ENCODE measurements at regions not wholly inside any gene's neighbourhood (a gene's known extent, or its start where the extent isn't known, plus 50 kb on each side); places are given as distances from the start of the nearest gene placed in this dataset.

DNA sequence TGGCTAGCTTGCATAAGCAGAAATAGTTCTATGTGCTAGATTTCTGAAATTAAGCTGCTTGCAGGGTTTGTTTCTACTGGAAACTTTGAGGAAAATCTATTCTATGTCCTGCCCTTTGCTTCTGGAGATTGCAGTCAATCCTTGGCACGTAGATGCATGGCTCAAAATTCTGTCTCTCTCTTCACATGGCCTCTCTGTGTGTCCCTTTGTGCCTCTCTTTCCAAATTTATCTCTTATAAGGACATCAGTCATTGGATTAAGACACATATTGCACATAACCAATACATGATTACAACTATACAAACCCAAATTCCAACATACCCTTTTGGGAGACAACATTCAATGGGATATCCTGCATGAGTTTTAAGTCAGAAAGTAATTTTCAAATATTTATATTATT is 744.3 kb upstream of the CTNND2 start:
- no peak overlapping the region for H2AFZ ChIP-seq
- DNase-seq (ENCODE audit: low spot score) (no peak), ATAC-seq (no peak)
- no peak overlapping the region for H3K4me2 ChIP-seq
- H3K27me3 ChIP-seq (ENCODE audit: insufficient read depth), result no peaks in the 10 kb centered on the region
- Mint-ChIP-seq H3K4me1 (peaks cover 15% of the 10 kb centered on the region; the same call in 2 of the 3 replicates), H3K27ac (no peak overlapping the region), H3K4me3 (no peak overlapping the region), H3K36me3 (ENCODE audit: low read depth) (peaks cover 12% of the 10 kb centered on the region; the same call in 2 of the 3 replicates), H3K9me3 (peaks cover 3% of the 10 kb centered on the region; the same call in 1 of the 3 replicates), H3K27me3 (ENCODE audit: insufficient read depth, low read depth, poor library complexity) (peaks cover 1% of the 10 kb centered on the region)
- H3K9me2 ChIP-seq (ENCODE audit: insufficient read depth), result no peaks in the 10 kb centered on the region
- H3K27ac ChIP-seq (ENCODE audit: low read depth), result no peak overlapping the region
- H3K79me2 ChIP-seq (replicated peaks; ENCODE audit: insufficient read depth), result no peaks in the 10 kb centered on the region
- peaks cover 6% of the 10 kb centered on the region; the same call in 1 of the 2 replicates for H3K4me1 ChIP-seq (ENCODE audit: insufficient read depth)
- H3K36me3 ChIP-seq (ENCODE audit: insufficient read depth), result no peaks in the 10 kb centered on the region
- H4K20me1 ChIP-seq (replicated peaks; ENCODE audit: insufficient read depth), result no peaks in the 10 kb centered on the region
- no peak overlapping the region for H3K4me3 ChIP-seq
- H3F3A ChIP-seq (replicated peaks; ENCODE audit: low read depth), result no peaks in the 10 kb centered on the region
- TF ChIP-seq POLR2AphosphoS5 (IDR thresholded peaks at IDR 0.05; ENCODE audit: low read depth) (peak; percentile 14), ZNF331 (CRISPR knock-in tag; IDR thresholded peaks at IDR 0.05; ENCODE audit: low read depth) (no peak)

DNA sequence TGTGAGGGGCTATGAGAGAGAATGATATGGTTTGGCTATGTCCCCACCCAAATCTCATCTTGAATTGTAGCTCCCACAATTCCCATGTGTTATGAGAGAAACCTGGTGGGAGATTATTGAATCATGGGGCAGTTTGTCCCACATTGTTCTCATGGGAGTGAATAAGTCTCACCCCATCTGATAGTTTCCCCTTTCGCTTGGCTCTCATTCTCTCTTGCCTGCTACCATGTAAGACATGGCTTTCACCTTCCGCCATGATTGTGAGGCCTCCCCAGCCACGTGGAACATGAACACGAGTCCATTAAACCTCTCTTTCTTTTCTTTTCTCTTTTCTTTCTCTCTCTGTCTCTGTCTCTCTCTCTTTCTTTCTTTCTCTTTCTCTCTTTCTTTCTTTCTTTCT is 743.4 kb upstream of the CTNND2 start:
- H3K4me1 Mint-ChIP-seq, result peaks cover 17% of the 10 kb centered on the region; the same call in 2 of the 3 replicates
- no peaks in the 10 kb centered on the region for H3K36me3 ChIP-seq (ENCODE audit: insufficient read depth)
- no peaks in the 10 kb centered on the region for H3K9me2 ChIP-seq (ENCODE audit: insufficient read depth)
- H3K9me3 Mint-ChIP-seq, result peaks cover 3% of the 10 kb centered on the region; the same call in 1 of the 3 replicates
- ATAC-seq, result peak; percentile 44; the same call in 2 of the 3 replicates
- H3K27me3 ChIP-seq (ENCODE audit: insufficient read depth), result no peaks in the 10 kb centered on the region
- no peak overlapping the region for H3K4me3 ChIP-seq
- H3K27ac ChIP-seq (ENCODE audit: low read depth), result no peak overlapping the region
- H3K27me3 Mint-ChIP-seq (ENCODE audit: insufficient read depth, low read depth, poor library complexity), result peaks cover 1% of the 10 kb centered on the region
- H3F3A ChIP-seq (replicated peaks; ENCODE audit: low read depth), result no peaks in the 10 kb centered on the region
- peaks cover 7% of the 10 kb centered on the region; the same call in 1 of the 3 replicates for H3K36me3 Mint-ChIP-seq (ENCODE audit: low read depth)
- no peaks in the 10 kb centered on the region for H3K79me2 ChIP-seq (replicated peaks; ENCODE audit: insufficient read depth)
- no peaks in the 10 kb centered on the region for H4K20me1 ChIP-seq (replicated peaks; ENCODE audit: insufficient read depth)
- H3K4me1 ChIP-seq (ENCODE audit: insufficient read depth), result peaks cover 6% of the 10 kb centered on the region; the same call in 1 of the 2 replicates
- no peak overlapping the region for H3K27ac Mint-ChIP-seq
- peak; percentile 31 for DNase-seq (ENCODE audit: low spot score)
- H3K4me3 Mint-ChIP-seq, result no peak overlapping the region
- TF ChIP-seq ZNF114 (CRISPR knock-in tag; IDR thresholded peaks at IDR 0.05), result no peak
- TF ChIP-seq POLR2AphosphoS5 (IDR thresholded peaks at IDR 0.05; ENCODE audit: low read depth), result 0 out of 2 replicates have a peak, but pooled peaks have one; percentile 30
- H2AFZ ChIP-seq, result no peak overlapping the region
- no peak overlapping the region for H3K4me2 ChIP-seq

- H3K4me1 Mint-ChIP-seq, result peaks cover 19% of the 10 kb centered on the region; the same call in 2 of the 3 replicates
- H3K4me2 ChIP-seq, result no peak overlapping the region
- no peaks in the 10 kb centered on the region for H3K36me3 ChIP-seq (ENCODE audit: insufficient read depth)
- no peaks in the 10 kb centered on the region for H3F3A ChIP-seq (replicated peaks; ENCODE audit: low read depth)
- no peaks in the 10 kb centered on the region for H4K20me1 ChIP-seq (replicated peaks; ENCODE audit: insufficient read depth)
- no peak overlapping the region for H3K4me3 Mint-ChIP-seq
- H3K27ac ChIP-seq (ENCODE audit: low read depth), result no peak overlapping the region
- H3K36me3 Mint-ChIP-seq (ENCODE audit: low read depth), result peaks cover 5% of the 10 kb centered on the region; the same call in 1 of the 3 replicates
- H3K4me1 ChIP-seq (ENCODE audit: insufficient read depth), result peaks cover 6% of the 10 kb centered on the region; the same call in 1 of the 2 replicates
- H3K27me3 Mint-ChIP-seq (ENCODE audit: insufficient read depth, low read depth, poor library complexity), result peaks cover 1% of the 10 kb centered on the region
- no peak overlapping the region for H3K4me3 ChIP-seq
- no peaks in the 10 kb centered on the region for H3K9me2 ChIP-seq (ENCODE audit: insufficient read depth)
- ATAC-seq, result no peak
- no peaks in the 10 kb centered on the region for H3K27me3 ChIP-seq (ENCODE audit: insufficient read depth)
- no peak for DNase-seq (ENCODE audit: low spot score)
- no peaks in the 10 kb centered on the region for H3K79me2 ChIP-seq (replicated peaks; ENCODE audit: insufficient read depth)
- no peak overlapping the region for H2AFZ ChIP-seq
- H3K27ac Mint-ChIP-seq, result no peak overlapping the region
- H3K9me3 Mint-ChIP-seq, result peaks cover 3% of the 10 kb centered on the region; the same call in 1 of the 3 replicates
- TF ChIP-seq, protein P1, sequence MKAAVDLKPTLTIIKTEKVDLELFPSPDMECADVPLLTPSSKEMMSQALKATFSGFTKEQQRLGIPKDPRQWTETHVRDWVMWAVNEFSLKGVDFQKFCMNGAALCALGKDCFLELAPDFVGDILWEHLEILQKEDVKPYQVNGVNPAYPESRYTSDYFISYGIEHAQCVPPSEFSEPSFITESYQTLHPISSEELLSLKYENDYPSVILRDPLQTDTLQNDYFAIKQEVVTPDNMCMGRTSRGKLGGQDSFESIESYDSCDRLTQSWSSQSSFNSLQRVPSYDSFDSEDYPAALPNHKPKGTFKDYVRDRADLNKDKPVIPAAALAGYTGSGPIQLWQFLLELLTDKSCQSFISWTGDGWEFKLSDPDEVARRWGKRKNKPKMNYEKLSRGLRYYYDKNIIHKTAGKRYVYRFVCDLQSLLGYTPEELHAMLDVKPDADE (IDR thresholded peaks at IDR 0.05), result no peak
- no peak for TF ChIP-seq EZH2phosphoT487 (IDR thresholded peaks at IDR 0.05; ENCODE audit: unreplicated experiment)
- TF ChIP-seq ZNF462 (CRISPR knock-in tag; IDR thresholded peaks at IDR 0.05), result no peak
- TF ChIP-seq CREB1 (CRISPR knock-in tag; IDR thresholded peaks at IDR 0.05; ENCODE audit: low read depth), result no peak
- TF ChIP-seq STAT1 (IDR thresholded peaks at IDR 0.05; ENCODE audit: unreplicated experiment), result no peak
- TF ChIP-seq ZNF331 (CRISPR knock-in tag; IDR thresholded peaks at IDR 0.05; ENCODE audit: low read depth), result no peak
Measured at GRCh38 chr5:12645582-12645981, 741.3 kb upstream of the CTNND2 start.

Data from GM23338 (cell line).